ENCODE measurements at regions not wholly inside any gene's neighbourhood (a gene's known extent, or its start where the extent isn't known, plus 50 kb on each side); places are given as distances from the start of the nearest gene placed in this dataset.
"Not testable (repeated sequence)": the region's sequence is repeated elsewhere in the genome, so short reads cannot be mapped to it uniquely, and the experiment has no call there.

DNA sequence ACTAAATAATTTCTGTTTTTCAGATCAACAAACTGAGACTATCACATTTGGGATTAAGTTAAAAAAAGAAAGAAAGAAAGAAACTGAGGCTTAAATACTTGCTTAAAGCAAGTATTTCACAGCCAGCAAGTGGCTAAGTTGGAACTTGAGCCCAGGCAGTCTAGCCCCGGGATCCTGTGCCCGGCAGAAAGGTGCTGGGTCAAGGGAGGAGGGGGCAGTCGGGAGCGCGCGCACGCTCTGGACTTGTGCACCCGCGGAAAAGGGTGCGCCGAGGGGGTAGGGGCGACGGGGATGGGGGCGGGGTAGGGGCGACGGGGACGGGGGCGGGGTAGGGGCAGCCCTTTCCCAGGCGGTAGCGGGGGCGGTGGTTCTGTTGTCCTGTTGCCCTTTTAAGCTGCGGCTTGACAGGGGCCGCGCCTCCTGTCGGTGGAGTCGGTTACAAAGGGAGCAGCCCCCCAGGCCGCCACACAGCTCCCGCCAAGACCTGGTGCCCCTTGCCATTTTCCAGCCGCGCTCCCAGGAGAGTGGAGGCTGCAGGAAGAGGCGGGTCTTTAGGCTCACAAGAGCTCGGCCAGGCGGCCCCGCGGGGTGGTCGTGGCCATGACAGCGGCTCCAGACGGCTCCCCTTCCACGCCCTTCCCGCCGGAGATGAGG lies 60.6 kb downstream of the GOLGA8T start:
- DNase-seq (ENCODE audit: low read depth, low spot score): peak; percentile 39
- in situ Hi-C loops (cut with HindIII; ENCODE audit: low pct_unique_long_range_greater_than_20kb, low sequenced_read_pairs): not testable (repeated sequence)

DNA sequence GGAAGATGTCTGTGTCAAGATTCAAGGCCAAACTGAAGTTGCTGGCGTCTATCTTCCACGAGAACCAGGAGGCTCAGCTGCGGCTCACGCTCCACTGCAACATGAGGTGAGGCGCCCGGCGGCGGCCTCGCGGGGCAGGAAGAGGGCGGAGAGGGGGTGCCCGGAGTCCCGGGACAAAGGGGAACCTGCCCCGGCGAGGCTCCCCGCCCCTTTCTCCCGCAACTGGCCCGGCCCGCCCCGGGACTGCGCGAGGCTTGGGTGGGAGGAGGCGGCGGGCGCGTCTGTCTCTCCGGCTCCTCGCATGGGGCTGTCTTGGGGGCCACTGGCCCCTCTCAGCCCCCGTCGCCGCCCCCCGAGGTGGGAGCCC lies 61.1 kb downstream of the GOLGA8T start:
- in situ Hi-C loops (cut with HindIII; ENCODE audit: low pct_unique_long_range_greater_than_20kb, low sequenced_read_pairs): not testable (repeated sequence)
- DNase-seq (ENCODE audit: low read depth, low spot score): peak; percentile 29

DNA sequence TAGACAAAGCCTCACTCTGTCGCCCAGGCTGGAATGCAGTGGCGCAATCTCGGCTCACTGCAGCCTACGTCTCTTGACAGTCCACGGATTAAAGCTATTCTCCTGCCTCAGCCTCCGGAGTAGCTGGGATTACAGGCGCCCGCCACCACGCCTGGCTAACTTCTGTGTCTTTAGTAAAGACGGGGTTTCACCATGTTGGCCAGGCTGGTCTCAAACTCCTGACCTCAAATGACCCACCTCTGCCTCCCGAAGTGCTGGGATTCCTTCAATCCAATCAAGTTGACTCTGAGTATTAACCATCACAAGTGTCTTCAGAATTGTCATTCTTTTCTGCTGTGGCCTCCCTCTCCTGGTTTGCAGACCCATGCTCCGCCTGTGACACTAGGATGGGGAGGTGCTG lies 61.9 kb downstream of the GOLGA8T start:
- DNase-seq (ENCODE audit: low read depth, low spot score); in situ Hi-C loops (cut with HindIII; ENCODE audit: low pct_unique_long_range_greater_than_20kb, low sequenced_read_pairs): not testable (repeated sequence)

DNA sequence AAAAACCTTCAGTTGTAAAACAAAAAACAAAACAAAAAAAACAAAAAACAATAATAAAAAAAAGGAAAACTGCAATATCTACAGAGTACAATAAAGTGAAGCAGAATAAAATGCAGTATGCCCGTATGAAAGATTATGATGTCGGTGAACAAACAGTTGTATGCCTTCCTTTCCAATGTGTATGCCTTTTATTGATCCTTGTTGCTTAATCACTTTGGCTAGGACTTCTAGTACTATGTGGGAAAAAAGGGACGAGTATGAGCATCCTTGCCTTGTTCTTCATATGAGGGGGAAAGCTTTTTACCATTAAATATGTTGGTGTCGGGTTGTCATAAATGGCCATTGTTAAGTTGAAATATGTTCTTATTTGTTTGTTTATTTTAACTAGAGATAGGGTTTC lies 66.7 kb downstream of the GOLGA8T start:
- DNase-seq (ENCODE audit: low read depth, low spot score); in situ Hi-C loops (cut with HindIII; ENCODE audit: low pct_unique_long_range_greater_than_20kb, low sequenced_read_pairs): not testable (repeated sequence)

DNA sequence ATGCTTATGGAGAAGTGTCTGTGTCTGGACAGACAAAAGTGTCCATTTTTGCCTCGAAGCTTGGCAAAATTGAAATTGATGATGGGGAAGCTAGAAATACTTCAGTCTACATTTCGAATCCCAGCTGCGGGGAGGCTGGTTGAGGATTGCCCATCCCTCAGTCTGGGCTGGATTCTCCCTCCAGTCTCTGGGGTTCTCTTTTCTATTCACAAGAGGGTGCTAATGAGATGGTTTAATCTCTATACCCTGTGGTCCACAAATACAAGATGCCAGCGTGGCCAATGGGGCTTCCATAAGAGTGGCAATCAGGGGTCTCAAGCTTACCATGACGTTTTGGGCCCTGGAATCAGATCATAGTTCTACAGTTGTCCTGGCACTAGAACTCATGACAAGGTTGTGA lies 78.9 kb downstream of the GOLGA8T start:
- DNase-seq (ENCODE audit: low read depth, low spot score); in situ Hi-C loops (cut with HindIII; ENCODE audit: low pct_unique_long_range_greater_than_20kb, low sequenced_read_pairs): not testable (repeated sequence)

DNA sequence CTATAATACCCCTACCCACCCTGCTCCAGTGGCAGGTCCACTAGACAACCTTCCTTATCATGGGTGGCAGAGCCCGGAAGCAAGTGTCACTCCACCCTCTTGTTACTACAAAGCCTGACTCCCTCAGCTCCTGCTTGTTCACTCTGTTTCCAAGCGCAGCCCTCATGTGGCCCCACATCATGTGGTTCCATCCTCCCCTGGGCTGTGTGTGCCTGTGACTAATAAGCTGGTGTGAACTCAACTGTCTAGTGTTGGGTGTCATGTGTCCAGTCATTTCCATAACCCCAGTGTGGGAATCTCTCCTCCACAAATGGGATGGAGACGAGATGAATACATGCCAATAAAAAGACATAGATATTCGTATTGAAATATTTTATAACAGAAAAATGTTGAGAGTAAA lies 87.0 kb downstream of the GOLGA8T start:
- in situ Hi-C loops (cut with HindIII; ENCODE audit: low pct_unique_long_range_greater_than_20kb, low sequenced_read_pairs); DNase-seq (ENCODE audit: low read depth, low spot score): not testable (repeated sequence)

DNA sequence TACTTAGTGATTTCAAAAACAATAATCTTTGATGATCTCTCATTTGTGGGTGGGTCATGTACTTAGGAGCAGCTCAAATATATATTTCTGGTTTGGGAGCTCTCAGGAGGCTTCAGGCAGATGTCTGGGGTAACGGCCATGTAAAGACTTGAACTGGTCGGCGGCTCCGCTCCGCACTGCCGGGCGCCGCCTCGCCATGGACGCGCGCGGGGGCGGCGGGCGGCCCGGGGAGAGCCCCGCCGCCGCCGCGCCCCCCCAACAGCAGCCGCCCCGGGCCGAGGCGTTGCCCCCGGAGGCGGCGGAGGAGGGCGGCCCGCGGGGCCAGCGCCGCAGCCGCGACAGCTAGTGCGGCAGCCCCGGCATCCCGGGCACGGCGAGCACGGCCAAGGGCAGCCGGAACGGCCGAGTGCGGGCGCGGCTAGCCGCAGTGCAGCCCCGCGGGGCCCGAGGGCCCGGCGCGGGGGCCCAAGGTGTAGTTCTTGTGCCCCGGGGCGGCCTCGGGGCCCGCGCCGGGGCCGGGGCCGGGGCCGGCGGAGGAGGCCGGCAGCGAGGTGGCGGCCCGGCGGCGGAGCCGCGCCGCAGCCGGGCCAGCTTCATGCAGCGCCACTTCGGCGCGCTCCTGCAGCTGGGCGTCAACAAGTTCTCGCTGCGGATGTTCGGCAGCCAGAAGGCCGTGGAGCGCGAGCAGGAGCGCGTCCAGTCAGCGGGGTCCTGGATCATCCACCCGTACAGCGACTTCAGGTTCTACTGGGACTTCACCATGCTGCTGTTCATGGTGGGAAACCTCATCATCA lies 88.1 kb downstream of the GOLGA8T start:
- in situ Hi-C loops (cut with HindIII; ENCODE audit: low pct_unique_long_range_greater_than_20kb, low sequenced_read_pairs); DNase-seq (ENCODE audit: low read depth, low spot score): not testable (repeated sequence)

DNA sequence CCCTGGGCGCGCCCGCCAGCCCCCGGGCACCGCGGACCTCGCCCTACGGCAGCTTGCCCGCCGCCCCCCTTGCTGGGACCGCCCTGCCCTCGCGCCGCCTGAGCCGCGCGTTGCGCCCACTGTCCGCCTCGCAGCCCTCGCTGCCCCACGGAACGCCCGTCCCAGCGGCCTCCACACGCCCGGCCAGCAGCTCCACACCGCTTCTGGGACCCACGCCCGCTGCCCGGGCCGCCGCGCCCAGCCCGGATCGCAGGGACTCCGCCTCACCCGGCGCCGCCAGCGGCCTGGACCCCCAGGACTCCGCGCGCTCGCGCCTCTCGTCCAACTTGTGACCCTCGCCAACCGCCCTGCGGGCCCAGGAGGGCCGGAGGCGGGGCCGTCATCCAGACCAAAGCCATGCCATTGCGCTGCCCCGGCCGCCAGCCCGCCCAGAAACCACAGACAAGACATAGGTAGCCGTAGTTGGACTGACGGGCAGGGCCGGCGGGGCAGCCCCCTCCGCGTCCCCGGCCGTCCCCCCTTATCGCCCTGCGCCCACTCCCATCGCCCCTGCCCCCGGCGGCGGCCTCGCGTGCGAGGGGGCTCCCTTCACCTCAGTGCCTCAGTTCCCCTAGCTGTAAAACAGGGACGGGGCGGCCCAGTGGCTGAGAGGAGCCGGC lies 90.5 kb downstream of the GOLGA8T start:
- in situ Hi-C loops (cut with HindIII; ENCODE audit: low pct_unique_long_range_greater_than_20kb, low sequenced_read_pairs); DNase-seq (ENCODE audit: low read depth, low spot score): not testable (repeated sequence)

DNA sequence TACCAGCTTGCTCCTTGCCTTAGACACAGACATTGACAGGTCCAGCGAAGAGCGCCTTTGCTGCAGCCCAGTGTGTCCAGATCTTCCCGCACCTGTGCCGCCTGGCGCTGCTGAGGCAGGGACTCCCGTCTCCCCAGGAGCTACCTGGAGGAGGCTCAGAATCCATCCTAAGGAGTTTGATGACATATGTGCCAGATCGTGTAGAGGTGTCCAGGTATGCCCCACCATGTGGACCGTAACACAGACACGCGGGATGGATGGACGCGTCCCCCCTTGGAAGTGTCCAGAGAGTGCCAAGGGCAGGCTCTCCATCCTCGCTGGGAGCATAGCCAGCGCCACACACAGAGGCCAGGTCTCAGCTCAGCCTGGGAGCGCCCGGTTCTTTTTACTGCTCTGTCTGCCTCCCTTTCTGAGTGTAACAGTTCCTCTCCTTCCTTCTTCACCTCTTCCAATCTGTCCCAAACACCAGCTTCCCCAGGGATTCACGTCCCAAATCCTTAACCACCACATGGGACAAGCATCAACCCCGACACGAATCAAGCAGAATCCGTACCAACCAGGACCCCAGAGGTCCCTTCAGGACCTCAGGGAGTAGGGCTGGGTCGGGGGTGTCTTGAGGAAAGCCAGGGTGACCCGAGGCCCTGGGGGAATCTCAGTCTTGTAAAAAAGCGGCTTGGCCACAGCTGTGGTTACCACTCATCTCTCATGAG lies 126.7 kb downstream of the GOLGA8T start:
- in situ Hi-C loops (cut with HindIII; ENCODE audit: low pct_unique_long_range_greater_than_20kb, low sequenced_read_pairs); DNase-seq (ENCODE audit: low read depth, low spot score): not testable (repeated sequence)

DNA sequence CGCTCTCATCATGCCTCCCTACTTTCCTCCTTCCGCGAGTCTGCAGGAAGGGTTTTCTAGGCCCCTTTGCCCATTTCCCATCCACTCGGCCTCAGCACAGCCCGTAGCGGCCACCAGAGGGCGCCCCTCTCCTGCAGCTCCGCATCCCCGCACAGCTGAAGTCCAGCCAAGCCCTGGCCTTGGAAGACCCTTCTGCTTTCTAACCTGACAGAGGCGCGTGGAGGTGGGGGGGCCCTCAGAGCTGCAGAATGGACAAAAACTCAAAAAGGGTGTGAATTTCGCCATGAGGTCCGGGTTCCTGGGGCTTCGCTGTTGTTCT lies 127.2 kb downstream of the GOLGA8T start:
- DNase-seq (ENCODE audit: low read depth, low spot score); in situ Hi-C loops (cut with HindIII; ENCODE audit: low pct_unique_long_range_greater_than_20kb, low sequenced_read_pairs): not testable (repeated sequence)

DNA sequence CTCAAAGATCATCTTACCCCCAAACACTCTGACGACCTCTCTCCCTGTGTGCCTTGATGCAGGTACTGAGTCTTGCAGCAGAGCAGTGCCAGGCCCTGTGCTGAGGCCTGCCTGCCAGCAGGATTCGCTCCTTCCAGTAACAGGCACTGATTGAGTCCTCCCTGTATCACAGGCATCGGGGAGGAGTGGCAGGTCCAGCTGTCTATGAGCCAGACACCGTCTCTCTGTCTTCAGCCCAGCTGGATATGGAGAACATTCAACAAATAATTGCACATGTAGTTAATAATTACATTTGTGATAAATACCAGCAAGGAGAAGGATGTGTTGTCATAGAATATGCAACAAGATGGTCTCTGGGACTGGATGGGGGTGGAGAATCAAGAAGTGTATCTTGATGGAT lies 129.1 kb downstream of the GOLGA8T start:
- in situ Hi-C loops (cut with HindIII; ENCODE audit: low pct_unique_long_range_greater_than_20kb, low sequenced_read_pairs); DNase-seq (ENCODE audit: low read depth, low spot score): not testable (repeated sequence)

DNA sequence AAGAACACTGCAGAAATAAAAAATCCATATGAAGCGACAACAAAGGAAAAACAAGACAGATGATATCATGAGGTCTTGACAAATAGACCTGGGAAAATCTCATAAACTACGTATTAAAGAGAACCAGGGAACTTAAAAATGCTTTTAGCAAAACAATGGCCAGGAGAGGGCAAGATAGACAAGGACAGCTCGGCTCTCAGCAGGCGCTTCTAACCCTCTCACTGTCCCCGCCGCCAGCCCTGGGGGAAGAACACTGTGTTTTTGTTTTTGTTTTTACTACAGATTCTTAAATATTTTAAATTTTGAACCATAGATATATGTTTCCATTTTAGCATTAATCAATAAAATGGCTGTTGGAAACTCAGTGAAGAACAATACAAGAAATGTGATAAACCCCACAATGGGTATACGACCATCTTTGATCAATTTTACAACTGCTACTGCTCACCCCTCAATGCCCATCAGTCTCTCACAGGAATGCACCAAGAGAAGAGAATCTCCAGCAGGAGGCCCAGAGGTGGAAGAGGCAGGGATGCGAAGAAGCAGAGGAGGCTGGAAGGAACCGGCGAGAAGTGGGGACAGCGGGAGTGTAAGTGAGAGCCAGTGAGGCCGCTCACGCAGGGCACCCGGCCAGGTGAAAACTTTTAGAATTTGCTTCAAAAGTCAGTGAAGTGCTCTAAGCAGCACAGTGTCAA lies 98.0 kb downstream of the CHRFAM7A start:
- DNase-seq (ENCODE audit: low read depth, low spot score); in situ Hi-C loops (cut with HindIII; ENCODE audit: low pct_unique_long_range_greater_than_20kb, low sequenced_read_pairs): not testable (repeated sequence)

DNA sequence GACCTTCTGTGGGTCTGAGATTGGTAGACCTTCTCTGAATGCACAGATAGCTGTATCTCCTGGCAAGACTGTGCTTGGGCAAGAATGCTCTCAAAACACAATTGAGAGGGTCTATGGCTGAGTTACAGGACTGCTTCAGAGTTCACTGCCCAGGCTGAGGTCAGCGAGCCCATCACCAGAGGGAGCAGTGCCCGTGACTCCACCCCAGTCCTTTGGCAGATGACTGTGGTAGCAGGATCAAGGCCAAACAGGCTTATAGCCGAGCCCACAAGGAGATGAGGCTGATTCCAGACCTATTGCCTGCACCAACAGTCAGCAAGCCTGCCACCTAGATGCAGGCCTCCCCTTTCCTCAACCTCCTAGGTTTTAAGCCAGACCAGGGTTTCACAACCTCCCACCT lies 89.4 kb downstream of the CHRFAM7A start:
- in situ Hi-C loops (cut with HindIII; ENCODE audit: low pct_unique_long_range_greater_than_20kb, low sequenced_read_pairs): not testable (repeated sequence)

More for the DNA sequence above, 89.4 kb downstream of the CHRFAM7A start:
- not testable (repeated sequence) for DNase-seq (ENCODE audit: low read depth, low spot score)

Small RNAs in the stretch of these regions (small RNA-seq; reads per million reads assigned to genes)
- gene RNU6-17P: 0 reads per million in 2 experiments

Data from SK-MEL-5 (cell line).